Adrenal gland (tissue), 9 donors: ENCODE measurements at regions not wholly inside any gene's neighbourhood (a gene's known extent, or its start where the extent isn't known, plus 50 kb on each side); places are given as distances from the start of the nearest gene placed in this dataset.
"Not testable (repeated sequence)": the region's sequence is repeated elsewhere in the genome, so short reads cannot be mapped to it uniquely, and the experiment has no call there.

Experiments
- DNase-seq, 7 donors: peaks; one replicate each; pipeline ENCODE4 v3.0.0-alpha.2; 2019 to 2020
- H3K27ac ChIP-seq, 5 donors: fragments of 200-600 bp; sonication (generic) in 4 of 5; 1 replicate in 3 of 5; 2 replicates in 2 of 5; pipeline versions ENCODE4 v1.5.1 to v1.8.0; 2016 to 2020; ENCODE audit warnings: mild to moderate bottlenecking in 1 of 5
- H3K27me3 ChIP-seq: fragments of 200-600 bp; 2 replicates; pipeline ENCODE4 v1.8.0; 2021
- H3K36me3 ChIP-seq, 2 donors: fragments of 200-600 bp; replicated peaks in 1 of 2; 1 replicate in 1 of 2; 2 replicates in 1 of 2; pipeline versions ENCODE4 v1.5.1 to v1.8.0; 2018 to 2022
- H3K4me1 ChIP-seq, 2 donors: fragments of 200-600 bp; replicated peaks in 1 of 2; 1 replicate in 1 of 2; 2 replicates in 1 of 2; pipeline versions ENCODE4 v1.5.1 to v1.8.0; 2018 to 2021
- H3K4me3 ChIP-seq, 4 donors: fragments of 200-600 bp; sonication (generic) in 3 of 4; one replicate each; pipeline ENCODE4 v1.5.1; 2016 to 2018
- H3K9me3 ChIP-seq, 3 donors: fragments of 200-600 bp; sonication (generic) in 1 of 3; replicated peaks in 1 of 3; 1 replicate in 2 of 3; 2 replicates in 1 of 3; pipeline versions ENCODE4 v1.5.1 to v1.8.0; 2016 to 2021
- CTCF ChIP-seq, 6 experiments: fragments of 450-650 bp in 4 of 6; fragments of 200-600 bp in 2 of 6; sonication (generic) in 1 of 6; IDR thresholded peaks; 1 replicate in 5 of 6; 2 replicates in 1 of 6; pipeline versions ENCODE4 v1.5.1 to v1.8.0; 2016 to 2021; ENCODE audit warnings: antibody characterized with exemption in 6 of 6, mild to moderate bottlenecking in 2 of 6, moderate library complexity in 1 of 6
- POLR2A ChIP-seq, 2 donors: fragments of 450-650 bp; IDR thresholded peaks; one replicate each; pipeline ENCODE4 v1.6.1; 2017; ENCODE audit warnings: antibody characterized with exemption in 2 of 2, mild to moderate bottlenecking in 2 of 2, moderate library complexity in 1 of 2
- WGBS, 4 donors: extraction: QIAGEN DNeasy Blood & Tissue Kit in 2 of 4; methylation state at CpG; one replicate each; pipeline versions ENCODE4 v1.1.5 to v1.1.7; 2013 to 2017; 5-methylcytosine and 5-hydroxymethylcytosine counted together
- intact Hi-C, 2 donors: fragments of 100-400 bp; cut with DNase I; formaldehyde crosslinking; loops; one replicate each; pipeline versions ENCODE4 v1.14.1 to v1.15.0; 2022 to 2023
- donor health status: healthy with polysubstance abuse.
- donor health status: Bipolar disorder and iron deficiency.
- donor health status: DM: yes; HTN: yes; CAD: no.
- donor health status: DM: no; HTN: no; CAD: no.
- donor health status: DM: no; HTN: no; CAD: no.

- TF ChIP-seq POLR2A (IDR thresholded peaks at IDR 0.05) (no peak), CTCF (IDR thresholded peaks at IDR 0.05) (no peak)
- intact Hi-C loops: loop anchor here (5.0 to 10.0 kb wide), 3 partner anchors 105 to 252 kb away; partner anchors contain the start of gene IRF2 (in 1 of the 2)
- peak in 1 of 7 donors; percentile 6 for DNase-seq
- WGBS, 4 donors: 58 to 69% (median 58%) methylated on average over 4 of the region's 4 CpGs
- Histone ChIP-seq H3K4me1 (peaks cover 0 to 10% of the 10 kb centered on the region in 2 donors), H3K36me3 (no peaks in the 10 kb centered on the region), H3K9me3 (no peaks in the 10 kb centered on the region), H3K27ac (no peak overlapping the region), H3K4me3 (no peak overlapping the region), H3K27me3 (no peaks in the 10 kb centered on the region)
Measured at GRCh38 chr4:184280137-184280536, 62.5 kb upstream of the ENPP6 start.

- no peaks in the 10 kb centered on the region for H3K27me3 ChIP-seq
- no peak overlapping the region for H3K27ac ChIP-seq
- H3K4me1 ChIP-seq: peaks cover 0 to 11% of the 10 kb centered on the region in 2 donors
- H3K36me3 ChIP-seq: no peaks in the 10 kb centered on the region
- DNase-seq: peak in 1 of 7 donors; percentile 6
- no peak for TF ChIP-seq POLR2A (IDR thresholded peaks at IDR 0.05)
- TF ChIP-seq CTCF (IDR thresholded peaks at IDR 0.05): no peak
- intact Hi-C loops: loop anchor here (5.0 to 10.0 kb wide), 3 partner anchors 105 to 253 kb away; partner anchors contain the start of gene IRF2 (in 1 of the 2)
- no peaks in the 10 kb centered on the region for H3K9me3 ChIP-seq
- H3K4me3 ChIP-seq: no peak overlapping the region
- WGBS, 4 donors: 89 to 91% (median 90%) methylated on average over 7 of the region's 7 CpGs
Measured at GRCh38 chr4:184279496-184280061, 61.9 kb upstream of the ENPP6 start.

- H3K4me3 ChIP-seq, H3K36me3 ChIP-seq, H3K27me3 ChIP-seq, H3K9me3 ChIP-seq, intact Hi-C loops, H3K27ac ChIP-seq: not testable (repeated sequence)
- peaks cover 0 to 16% of the 10 kb centered on the region in 2 donors for H3K4me1 ChIP-seq
- DNase-seq: peak in 1 of 7 donors; percentile 10
Measured at GRCh38 chr4:184277769-184278168, 60.1 kb upstream of the ENPP6 start.

GRCh38 chr4:184277010-184277409 lies 59.3 kb upstream of the ENPP6 start:
- 89 to 100% (median 96%) methylated on average over 2 to 3 of the region's 3 CpGs for WGBS, 4 donors
- peak in 2 of 7 donors; percentile 8 to 18 for DNase-seq
- intact Hi-C loops: not testable (repeated sequence)

GRCh38 chr4:184276346-184276745 lies 58.7 kb upstream of the ENPP6 start:
- H3K27ac ChIP-seq, intact Hi-C loops, H3K9me3 ChIP-seq, H3K27me3 ChIP-seq, DNase-seq, H3K36me3 ChIP-seq, H3K4me3 ChIP-seq: not testable (repeated sequence)
- H3K4me1 ChIP-seq: peaks cover 0 to 16% of the 10 kb centered on the region in 2 donors
- 83 to 97% (median 90%) methylated on average over 4 of the region's 4 CpGs for WGBS, 4 donors

More at GRCh38 chr4:184277010-184277409, 59.3 kb upstream of the ENPP6 start:
- not testable (repeated sequence) for H3K27me3 ChIP-seq, H3K36me3 ChIP-seq, H3K4me3 ChIP-seq, H3K9me3 ChIP-seq, H3K27ac ChIP-seq
- H3K4me1 ChIP-seq: peaks cover 0 to 16% of the 10 kb centered on the region in 2 donors

- TF ChIP-seq POLR2A (IDR thresholded peaks at IDR 0.05) (no peak), CTCF (IDR thresholded peaks at IDR 0.05) (no peak)
- Histone ChIP-seq H3K9me3 (no peaks in the 10 kb centered on the region), H3K36me3 (no peaks in the 10 kb centered on the region), H3K27me3 (no peaks in the 10 kb centered on the region), H3K27ac (no peak overlapping the region), H3K4me1 (peaks cover 0 to 16% of the 10 kb centered on the region in 2 donors), H3K4me3 (no peak overlapping the region)
- 90 to 100% (median 95%) methylated on average over 1 to 2 of the region's 2 CpGs for WGBS, 4 donors
- peak in 1 of 7 donors; percentile 20 for DNase-seq
- intact Hi-C loops: no loop called here
Measured at GRCh38 chr4:184275766-184276165, 58.1 kb upstream of the ENPP6 start.
